OCI-LY7 (cell line): ENCODE measurements at regions not wholly inside any gene's neighbourhood (a gene's known extent, or its start where the extent isn't known, plus 50 kb on each side); places are given as distances from the start of the nearest gene placed in this dataset.

ENCODE experiments used
- BruUV-seq: library from RNA; stranded (reverse); fragments of 400-500 nt; replicated peaks from 2 replicates; lab custom pipeline; 2021; lab: Mats Ljungman, UMichigan
- CTCF ChIA-PET: fragments of 300-600 bp; sonication (Branson Sonifier 250); formaldehyde crosslinking; loops from one replicate; lab custom pipeline; 2022; ENCODE audit warnings: antibody characterized with exemption; ENCODE audit not compliant: unreplicated experiment; lab: Charles Lee
- POLR2A ChIA-PET: fragments of 300-600 bp; sonication (Branson Sonifier 250); formaldehyde crosslinking; loops from one replicate; lab custom pipeline; 2022; ENCODE audit warnings: antibody characterized with exemption; lab: Charles Lee
- DNase-seq: peaks from one replicate; pipeline ENCODE4 v3.0.0-alpha.2; 2015; ENCODE audit warnings: low spot score
- H2AFZ ChIP-seq: fragments of 200-600 bp; sonication (generic), shearing (Covaris generic); 2 replicates; pipeline ENCODE4 v1.6.1; 2014; ENCODE audit warnings: mild to moderate bottlenecking, antibody characterized with exemption, low read length, moderate library complexity
- H3K27ac ChIP-seq: fragments of 200-600 bp; sonication (generic); 2 replicates; pipeline ENCODE4 v1.5.1; 2014; ENCODE audit warnings: mixed run types, low read depth, mild to moderate bottlenecking, moderate library complexity, low read length, inconsistent platforms; ENCODE audit not compliant: poor library complexity, severe bottlenecking
- H3K36me3 ChIP-seq: fragments of 200-600 bp; sonication (generic); 2 replicates; pipeline ENCODE4 v1.6.1; 2014; ENCODE audit warnings: mild to moderate bottlenecking, antibody characterized with exemption, low read length, moderate library complexity, mixed read lengths; ENCODE audit not compliant: insufficient read depth
- H3K4me1 ChIP-seq: fragments of 200-600 bp; sonication (generic); 2 replicates; pipeline ENCODE4 v1.5.1; 2014; ENCODE audit warnings: mild to moderate bottlenecking, low read length; ENCODE audit not compliant: insufficient read depth, poor library complexity, severe bottlenecking
- H3K4me2 ChIP-seq: fragments of 200-600 bp; sonication (generic); 2 replicates; pipeline ENCODE4 v1.6.1; 2014; ENCODE audit warnings: mild to moderate bottlenecking, low read length
- H3K4me3 ChIP-seq: fragments of 200-600 bp; sonication (generic); 2 replicates; pipeline ENCODE4 v1.5.1; 2014; ENCODE audit warnings: mild to moderate bottlenecking, low read depth, low read length; ENCODE audit not compliant: poor library complexity, severe bottlenecking
- H3K79me2 ChIP-seq: fragments of 200-600 bp; sonication (generic); 2 replicates; pipeline ENCODE4 v1.6.1; 2016; ENCODE audit warnings: low read depth, mild to moderate bottlenecking, low read length, moderate library complexity, mixed read lengths; ENCODE audit not compliant: insufficient read depth
- H3K9me2 ChIP-seq: fragments of 200-600 bp; sonication (generic); 2 replicates; pipeline ENCODE4 v1.6.1; 2016; ENCODE audit warnings: mild to moderate bottlenecking, low read length, mixed read lengths; ENCODE audit not compliant: insufficient read depth
- H3K9me3 ChIP-seq: fragments of 200-600 bp; sonication (generic); 2 replicates; pipeline ENCODE4 v1.6.1; 2014; ENCODE audit warnings: mild to moderate bottlenecking, mixed run types, low read length, mixed read lengths
- H4K20me1 ChIP-seq: fragments of 200-600 bp; sonication (generic); 2 replicates; pipeline ENCODE4 v1.6.1; 2014; ENCODE audit warnings: mild to moderate bottlenecking, antibody characterized with exemption, low read length, moderate library complexity, mixed read lengths; ENCODE audit not compliant: insufficient read depth
- EZH2phosphoT487 ChIP-seq: fragments of 200-600 bp; sonication (generic); IDR thresholded peaks from 2 replicates; pipeline ENCODE4 v1.6.1; 2018; ENCODE audit warnings: low read depth, borderline replicate concordance, mild to moderate bottlenecking, mixed run types, antibody characterized with exemption, low read length, moderate library complexity, mixed read lengths
- intact Hi-C: fragments of 100-400 bp; cut with micrococcal nuclease; formaldehyde crosslinking; loops from one replicate; pipeline ENCODE4 v1.10.0; 2022; ENCODE audit not compliant: unreplicated experiment
- TF ChIP-seq, protein P1 (sequence below): fragments of 200-600 bp; sonication (generic); conservative IDR thresholded peaks from 2 replicates; pipeline ENCODE4 v1.5.1; 2014; ENCODE audit warnings: mild to moderate bottlenecking, antibody characterized with exemption, low read length, moderate library complexity, mixed read lengths

DNA sequence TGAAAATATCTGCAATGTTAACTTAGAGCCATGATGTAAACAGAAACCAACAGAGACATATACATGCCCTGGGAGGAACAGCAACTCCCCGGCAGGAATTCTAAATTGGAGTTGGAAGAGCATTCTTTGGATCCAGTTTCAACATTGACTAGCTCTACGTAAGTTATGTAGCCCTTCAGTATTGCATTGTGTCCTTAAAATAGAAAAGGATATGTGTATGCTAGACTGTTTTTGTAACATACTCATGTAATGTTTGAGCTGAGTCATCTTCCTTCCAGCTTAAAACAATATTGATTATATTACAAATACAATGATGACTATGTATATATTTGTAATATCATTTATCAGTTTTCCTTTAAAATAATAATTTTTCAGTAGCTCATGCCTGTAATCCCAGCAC, 1422.2 kb upstream of the PCDH20 start:
- no peak overlapping the region for H3K27ac ChIP-seq
- H3K4me2 ChIP-seq, result no peak overlapping the region
- H3K9me3 ChIP-seq, result no peaks in the 10 kb centered on the region
- no peaks in the 10 kb centered on the region for H3K79me2 ChIP-seq
- ChIA-PET POLR2A (interaction anchor here (0.6 to 1.2 kb wide), 2 partner anchors 18 to 21 kb away, joined by 3 to 4 read pairs; no protein-coding TSS in a partner anchor), CTCF (no interaction called here)
- no peak overlapping the region for H3K4me3 ChIP-seq
- H4K20me1 ChIP-seq, result no peaks in the 10 kb centered on the region
- DNase-seq, result no peak
- intact Hi-C loops, result no loop called here
- no peak overlapping the region for H2AFZ ChIP-seq
- BruUV-seq, result no TSS peak
- no peak for TF ChIP-seq EZH2phosphoT487
- TF ChIP-seq, protein P1, sequence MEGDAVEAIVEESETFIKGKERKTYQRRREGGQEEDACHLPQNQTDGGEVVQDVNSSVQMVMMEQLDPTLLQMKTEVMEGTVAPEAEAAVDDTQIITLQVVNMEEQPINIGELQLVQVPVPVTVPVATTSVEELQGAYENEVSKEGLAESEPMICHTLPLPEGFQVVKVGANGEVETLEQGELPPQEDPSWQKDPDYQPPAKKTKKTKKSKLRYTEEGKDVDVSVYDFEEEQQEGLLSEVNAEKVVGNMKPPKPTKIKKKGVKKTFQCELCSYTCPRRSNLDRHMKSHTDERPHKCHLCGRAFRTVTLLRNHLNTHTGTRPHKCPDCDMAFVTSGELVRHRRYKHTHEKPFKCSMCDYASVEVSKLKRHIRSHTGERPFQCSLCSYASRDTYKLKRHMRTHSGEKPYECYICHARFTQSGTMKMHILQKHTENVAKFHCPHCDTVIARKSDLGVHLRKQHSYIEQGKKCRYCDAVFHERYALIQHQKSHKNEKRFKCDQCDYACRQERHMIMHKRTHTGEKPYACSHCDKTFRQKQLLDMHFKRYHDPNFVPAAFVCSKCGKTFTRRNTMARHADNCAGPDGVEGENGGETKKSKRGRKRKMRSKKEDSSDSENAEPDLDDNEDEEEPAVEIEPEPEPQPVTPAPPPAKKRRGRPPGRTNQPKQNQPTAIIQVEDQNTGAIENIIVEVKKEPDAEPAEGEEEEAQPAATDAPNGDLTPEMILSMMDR, result no peak
- no peaks in the 10 kb centered on the region for H3K36me3 ChIP-seq
- no peaks in the 10 kb centered on the region for H3K9me2 ChIP-seq
- no peaks in the 10 kb centered on the region for H3K4me1 ChIP-seq

DNA sequence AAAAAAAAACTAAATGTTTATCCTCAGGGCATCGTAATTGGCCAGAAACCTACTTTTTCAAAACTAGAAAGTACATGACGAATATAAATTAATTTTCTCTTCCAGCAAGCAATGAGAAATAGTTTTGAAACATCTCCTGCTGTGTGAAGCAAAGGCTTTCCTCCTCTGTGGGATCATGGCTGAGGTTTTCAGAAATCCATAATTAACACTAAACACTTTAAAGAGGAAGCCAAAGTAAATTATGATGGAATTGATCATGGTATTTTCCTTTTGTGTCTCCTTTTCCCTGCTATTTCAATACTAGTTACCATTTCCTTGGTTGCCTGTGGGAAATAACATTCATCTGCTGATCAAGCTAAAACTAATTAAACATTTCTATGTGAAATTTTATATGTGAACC, 1413.8 kb upstream of the PCDH20 start:
- H3K4me3 ChIP-seq, result no peak overlapping the region
- no peaks in the 10 kb centered on the region for H4K20me1 ChIP-seq
- H3K36me3 ChIP-seq, result no peaks in the 10 kb centered on the region
- ChIA-PET CTCF (no interaction called here), POLR2A (no interaction called here)
- intact Hi-C loops, result no loop called here
- no peaks in the 10 kb centered on the region for H3K9me2 ChIP-seq
- no TSS peak for BruUV-seq
- H3K27ac ChIP-seq, result no peak overlapping the region
- no peaks in the 10 kb centered on the region for H3K9me3 ChIP-seq
- no peak for DNase-seq
- no peaks in the 10 kb centered on the region for H3K79me2 ChIP-seq
- no peak overlapping the region for H3K4me2 ChIP-seq
- TF ChIP-seq EZH2phosphoT487, result no peak
- TF ChIP-seq, protein P1, result no peak
- H3K4me1 ChIP-seq, result no peaks in the 10 kb centered on the region
- H2AFZ ChIP-seq, result no peak overlapping the region

DNA sequence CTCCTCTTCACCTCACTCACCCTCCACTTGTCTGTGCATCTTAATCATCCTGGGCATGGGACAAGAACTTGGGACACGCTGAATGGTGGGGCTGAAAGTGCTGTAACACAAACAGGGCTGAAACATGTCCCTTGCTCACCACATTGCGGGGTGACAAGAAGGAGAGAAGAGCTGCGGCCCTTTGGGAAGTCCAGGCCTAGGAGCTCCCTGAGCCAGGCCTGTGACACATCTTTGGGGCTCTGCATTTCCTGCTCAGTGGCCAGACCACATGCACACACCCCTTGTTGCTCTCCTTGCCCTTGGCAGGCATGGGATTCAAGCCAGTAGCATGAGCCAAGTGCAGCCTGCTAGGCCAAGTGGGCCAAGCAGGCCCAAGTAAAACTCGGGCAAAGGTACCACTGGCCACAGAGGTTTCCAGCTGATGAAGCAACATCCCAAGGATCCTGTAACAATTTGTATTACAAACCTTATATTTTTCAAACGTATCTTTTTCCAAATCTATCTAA, 1384.3 kb upstream of the PCDH20 start:
- Histone ChIP-seq H3K9me3 (no peaks in the 10 kb centered on the region), H3K9me2 (no peaks in the 10 kb centered on the region), H3K4me2 (no peak overlapping the region), H3K4me3 (no peak overlapping the region), H3K36me3 (no peaks in the 10 kb centered on the region), H3K79me2 (no peaks in the 10 kb centered on the region), H3K4me1 (no peaks in the 10 kb centered on the region), H3K27ac (no peak overlapping the region), H2AFZ (no peak overlapping the region), H4K20me1 (no peaks in the 10 kb centered on the region)
- DNase-seq, result no peak
- no peak for TF ChIP-seq EZH2phosphoT487
- TF ChIP-seq, protein P1, result no peak
- no TSS peak for BruUV-seq
- POLR2A ChIA-PET, result interaction anchor here (0.5 kb wide), 1 partner anchor 525 kb away, joined by 4 read pairs; no protein-coding TSS in a partner anchor
- CTCF ChIA-PET, result no interaction called here
- intact Hi-C loops, result loop anchor here (2.0 kb wide), 1 partner anchor 23 kb away; no protein-coding TSS in a partner anchor
